HEK293 (cell line): ENCODE measurements at regions not wholly inside any gene's neighbourhood (a gene's known extent, or its start where the extent isn't known, plus 50 kb on each side); places are given as distances from the start of the nearest gene placed in this dataset.

ENCODE experiments used
- CTCF ChIA-PET: fragments of 350-600 bp; formaldehyde crosslinking; extraction: SDS; loops from one replicate; lab custom pipeline; 2021; ENCODE audit warnings: antibody characterized with exemption; lab: Yijun Ruan, JAX
- POLR2A ChIA-PET: fragments of 300-600 bp; formaldehyde crosslinking; extraction: SDS; loops from one replicate; lab custom pipeline; 2020; ENCODE audit warnings: antibody characterized with exemption, inconsistent platforms; lab: Yijun Ruan, JAX
- H3K27ac ChIP-seq: fragments of 200-500 bp; sonication (Bioruptor generic); 2 replicates; pipeline ENCODE4 v1.5.1; 2014; ENCODE audit warnings: low read depth, low read length, control low read depth, inconsistent platforms; ENCODE audit errors: extremely low read depth
- H3K36me3 ChIP-seq, 2 experiments: fragments of 200-500 bp in 1 of 2; sonication (Bioruptor generic) in 1 of 2; 1 replicate in 1 of 2; 2 replicates in 1 of 2; pipeline ENCODE4 v1.5.1; 2014 to 2017; ENCODE audit warnings: inconsistent platforms in 2 of 2, low read length in 2 of 2; ENCODE audit not compliant: control insufficient read depth in 2 of 2, insufficient read depth in 1 of 2
- H3K4me1 ChIP-seq: fragments of 200-500 bp; sonication (Bioruptor generic); 2 replicates; pipeline ENCODE4 v1.5.1; 2014; ENCODE audit warnings: mild to moderate bottlenecking, low read length, inconsistent platforms; ENCODE audit not compliant: control insufficient read depth, insufficient read depth
- H3K4me3 ChIP-seq: 2 replicates; pipeline ENCODE4 v1.5.1; 2011; ENCODE audit warnings: low read depth, mild to moderate bottlenecking, control low read depth, low read length, moderate library complexity
- H3K9me3 ChIP-seq: fragments of 200-500 bp; sonication (Bioruptor generic); 2 replicates; pipeline ENCODE4 v1.5.1; 2014; ENCODE audit warnings: low read depth, low read length, inconsistent platforms; ENCODE audit not compliant: control insufficient read depth, insufficient read depth
- GLIS1 ChIP-seq: fragments of 450-650 bp; formaldehyde crosslinking; IDR thresholded peaks from 2 replicates; pipeline ENCODE4 v1.5.1; 2016; ENCODE audit warnings: missing biosample characterization, missing genetic modification characterization
- PRDM4 ChIP-seq: fragments of 450-650 bp; formaldehyde crosslinking; IDR thresholded peaks from 2 replicates; pipeline ENCODE4 v1.5.1; 2017; ENCODE audit warnings: missing biosample characterization, missing genetic modification characterization
- TSHZ1 ChIP-seq: fragments of 450-650 bp; formaldehyde crosslinking; IDR thresholded peaks from 2 replicates; pipeline ENCODE4 v1.5.1; 2016; ENCODE audit warnings: missing biosample characterization, missing genetic modification characterization, borderline replicate concordance
- ZBTB1 ChIP-seq: fragments of 450-650 bp; formaldehyde crosslinking; IDR thresholded peaks from 2 replicates; pipeline ENCODE4 v1.5.1; 2016; ENCODE audit warnings: missing biosample characterization, missing genetic modification characterization
- ZBTB8A ChIP-seq: fragments of 450-650 bp; formaldehyde crosslinking; IDR thresholded peaks from 2 replicates; pipeline ENCODE4 v1.5.1; 2016; ENCODE audit warnings: missing biosample characterization, missing genetic modification characterization
- ZNF146 ChIP-seq: fragments of 450-650 bp; formaldehyde crosslinking; IDR thresholded peaks from 2 replicates; pipeline ENCODE4 v1.5.1; 2016; ENCODE audit warnings: missing biosample characterization, missing genetic modification characterization
- ZNF366 ChIP-seq: fragments of 450-650 bp; formaldehyde crosslinking; conservative IDR thresholded peaks from 2 replicates; pipeline ENCODE4 v1.5.1; 2016; ENCODE audit warnings: missing biosample characterization, missing genetic modification characterization
- ZNF513 ChIP-seq: fragments of 450-650 bp; IDR thresholded peaks from 2 replicates; pipeline ENCODE4 v1.5.1; 2018; ENCODE audit warnings: missing biosample characterization, missing genetic modification characterization
- ZNF518A ChIP-seq: fragments of 450-650 bp; formaldehyde crosslinking; conservative IDR thresholded peaks from 2 replicates; pipeline ENCODE4 v1.5.1; 2016; ENCODE audit warnings: low read depth, missing biosample characterization, missing genetic modification characterization
- ZNF529 ChIP-seq: fragments of 450-650 bp; formaldehyde crosslinking; IDR thresholded peaks from 2 replicates; pipeline ENCODE4 v1.5.1; 2017; ENCODE audit warnings: missing genetic modification characterization, missing biosample characterization; ENCODE audit not compliant: insufficient replicate concordance
- ZNF621 ChIP-seq: fragments of 450-650 bp; formaldehyde crosslinking; IDR thresholded peaks from 2 replicates; pipeline ENCODE4 v1.5.1; 2017; ENCODE audit warnings: missing biosample characterization, missing genetic modification characterization
- ZNF677 ChIP-seq: fragments of 450-650 bp; IDR thresholded peaks from 2 replicates; pipeline ENCODE4 v1.5.0; 2018; ENCODE audit warnings: missing biosample characterization, mild to moderate bottlenecking, missing genetic modification characterization, moderate library complexity
- ZSCAN23 ChIP-seq: fragments of 450-650 bp; formaldehyde crosslinking; IDR thresholded peaks from 2 replicates; pipeline ENCODE4 v1.5.1; 2016; ENCODE audit warnings: missing biosample characterization, missing genetic modification characterization

GRCh38 chr5:110347781-110348180 lies 378.7 kb downstream of the TMEM232 start (continued):
- TF ChIP-seq ZNF513 (tag by site-specific recombination) (no peak), GLIS1 (tag by site-specific recombination) (no peak), ZSCAN23 (tag by site-specific recombination) (no peak), ZNF366 (tag by site-specific recombination) (no peak)

- Histone ChIP-seq H3K27ac (no peak overlapping the region), H3K4me3 (no peak overlapping the region), H3K4me1 (no peaks in the 10 kb centered on the region), H3K9me3 (no peaks in the 10 kb centered on the region), H3K36me3 (no peaks in the 10 kb centered on the region)
- ChIA-PET POLR2A (no interaction called here), CTCF (no interaction called here)
- TF ChIP-seq ZNF677 = no peak
- TF ChIP-seq ZNF621 = no peak
- no peak for TF ChIP-seq TSHZ1 (tag by site-specific recombination)
- no peak for TF ChIP-seq ZBTB1
- no peak for TF ChIP-seq ZNF529 (tag by site-specific recombination)
- TF ChIP-seq ZNF518A (tag by site-specific recombination) = no peak
- TF ChIP-seq PRDM4 (tag by site-specific recombination) = no peak
- TF ChIP-seq ZNF146 (tag by site-specific recombination) = no peak
- no peak for TF ChIP-seq ZBTB8A (tag by site-specific recombination)
Observed at GRCh38 chr5:110351430-110351829, 375.0 kb downstream of the TMEM232 start.
